ENCODE measurements at regions not wholly inside any gene's neighbourhood (a gene's known extent, or its start where the extent isn't known, plus 50 kb on each side); places are given as distances from the start of the nearest gene placed in this dataset.

- no peaks in the 10 kb centered on the region for H3K4me1 ChIP-seq (ENCODE audit: control insufficient read depth, insufficient read depth, low read length)
- CTCF ChIA-PET: interaction anchor here (1.6 kb wide), 1 partner anchor 191 kb away, joined by 4 read pairs; no protein-coding TSS in a partner anchor
- TF ChIP-seq MLLT1 (IDR thresholded peaks at IDR 0.05) (no peak), POLR2A (IDR thresholded peaks at IDR 0.05; ENCODE audit: low read depth, low read length) (no peak), PAX5 (IDR thresholded peaks at IDR 0.05; ENCODE audit: borderline replicate concordance, low read depth, low read length) (no peak), SRF (IDR thresholded peaks at IDR 0.05; ENCODE audit: low read depth in 2 of 2, low read length in 2 of 2) (no peak), BACH1 (IDR thresholded peaks at IDR 0.05; ENCODE audit: borderline replicate concordance) (no peak), YY1 (IDR thresholded peaks at IDR 0.05; ENCODE audit: low read depth, low read length) (no peak), CBX3 (IDR thresholded peaks at IDR 0.05; ENCODE audit: borderline replicate concordance, low read depth) (no peak), E4F1 (IDR thresholded peaks at IDR 0.05; ENCODE audit: borderline replicate concordance, partially characterized antibody) (no peak), NR2C1 (IDR thresholded peaks at IDR 0.05) (no peak), RAD51 (IDR thresholded peaks at IDR 0.05) (no peak), ZBED1 (IDR thresholded peaks at IDR 0.05; ENCODE audit: borderline replicate concordance) (no peak), MEF2B (IDR thresholded peaks at IDR 0.05; ENCODE audit: partially characterized antibody, poor library complexity, severe bottlenecking) (no peak), STAT1 (conservative IDR thresholded peaks at IDR 0.05) (no peak), IKZF1 (conservative IDR thresholded peaks at IDR 0.05) (no peak), NFIC (IDR thresholded peaks at IDR 0.05; ENCODE audit: low read depth, low read length) (no peak), NR2F1 (conservative IDR thresholded peaks at IDR 0.05) (no peak), CBFB (IDR thresholded peaks at IDR 0.05; ENCODE audit: low read depth) (no peak), KAT2A (conservative IDR thresholded peaks at IDR 0.05; ENCODE audit: control insufficient read depth, low read depth, low read length) (no peak), ATF3 (IDR thresholded peaks at IDR 0.05; ENCODE audit: borderline replicate concordance, extremely low read depth, low read depth, low read length) (no peak), TCF7 (IDR thresholded peaks at IDR 0.05; ENCODE audit: borderline replicate concordance) (no peak)
- no peaks in the 10 kb centered on the region for H3K9me3 ChIP-seq (replicated peaks; ENCODE audit: control insufficient read depth, insufficient read depth, low read length)
- H3K9ac ChIP-seq (ENCODE audit: control insufficient read depth, insufficient read depth, low read length): no peak overlapping the region
- intact Hi-C loops (cut with micrococcal nuclease; ENCODE audit: unreplicated experiment): loop anchor here (2.0 kb wide), 1 partner anchor 192 kb away; no protein-coding TSS in a partner anchor
- SMC1A ChIA-PET (ENCODE audit: uncharacterized antibody, unreplicated experiment): no interaction called here
- DNase-seq (ENCODE audit: low read depth, low spot score) (no peak), FAIRE-seq (no peak), ATAC-seq (no peak)
- no peaks in the 10 kb centered on the region for H3K36me3 ChIP-seq (ENCODE audit: control insufficient read depth in 2 of 2, insufficient read depth in 2 of 2, low read length in 1 of 2)
- H3K79me2 ChIP-seq (ENCODE audit: control insufficient read depth, insufficient read depth, low read length): no peaks in the 10 kb centered on the region
- H3K4me2 ChIP-seq (ENCODE audit: control insufficient read depth, insufficient read depth): no peak overlapping the region
- POLR2A ChIA-PET: no interaction called here
- no peak overlapping the region for H3K4me3 ChIP-seq
- in situ Hi-C loops (cut with MboI): no loop called here
- H2AFZ ChIP-seq (ENCODE audit: control insufficient read depth, low read depth, low read length): no peak overlapping the region
- BruUV-seq (replicated peaks): no TSS peak
- RAD21 ChIA-PET (ENCODE audit: unreplicated experiment): no interaction called here
- 0% methylated on average over 1 of the region's 1 CpG for WGBS (ENCODE audit: insufficient coverage, insufficient replicate concordance, low lambda C conversion rate, missing lambda C conversion rate)
- no peaks in the 10 kb centered on the region for H4K20me1 ChIP-seq (ENCODE audit: control insufficient read depth, insufficient read depth)
- no peaks in the 10 kb centered on the region for H3K27me3 ChIP-seq (replicated peaks in 1 of 2; ENCODE audit: control insufficient read depth in 2 of 2, insufficient read depth in 2 of 2, low read length in 1 of 2)
- no peak overlapping the region for H3K27ac ChIP-seq (ENCODE audit: control insufficient read depth, insufficient read depth)
Measured at GRCh38 chr1:194103101-194103500, 916.7 kb upstream of the B3GALT2 start.
